SK-N-SH (cell line): ENCODE measurements at regions not wholly inside any gene's neighbourhood (a gene's known extent, or its start where the extent isn't known, plus 50 kb on each side); places are given as distances from the start of the nearest gene placed in this dataset.

Experiments used
- CTCF ChIP-seq: fragments of 200-600 bp; sonication (generic); IDR thresholded peaks from 2 replicates; pipeline ENCODE4 v1.6.1; 2017; ENCODE audit warnings: antibody characterized with exemption, mild to moderate bottlenecking, moderate library complexity
- MEF2A ChIP-seq: IDR thresholded peaks from 2 replicates; pipeline ENCODE4 v1.4.0; 2012; ENCODE audit warnings: low read depth, borderline replicate concordance
- POLR2AphosphoS5 ChIP-seq: IDR thresholded peaks from 2 replicates; pipeline ENCODE4 v1.6.1; 2012; ENCODE audit warnings: low read depth, low read length
- ZBTB33 ChIP-seq: IDR thresholded peaks from 2 replicates; pipeline ENCODE4 v1.4.0; 2012; ENCODE audit warnings: low read depth, borderline replicate concordance

- no peak for TF ChIP-seq MEF2A
- TF ChIP-seq CTCF = no peak
- no peak for TF ChIP-seq POLR2AphosphoS5
- no peak for TF ChIP-seq ZBTB33
Observed at GRCh38 chr10:30756896-30757295, 127.3 kb upstream of the LYZL2 start.
